ENCODE measurements at regions not wholly inside any gene's neighbourhood (a gene's known extent, or its start where the extent isn't known, plus 50 kb on each side); places are given as distances from the start of the nearest gene placed in this dataset.
"Not testable (repeated sequence)": the region's sequence is repeated elsewhere in the genome, so short reads cannot be mapped to it uniquely, and the experiment has no call there.

DNA sequence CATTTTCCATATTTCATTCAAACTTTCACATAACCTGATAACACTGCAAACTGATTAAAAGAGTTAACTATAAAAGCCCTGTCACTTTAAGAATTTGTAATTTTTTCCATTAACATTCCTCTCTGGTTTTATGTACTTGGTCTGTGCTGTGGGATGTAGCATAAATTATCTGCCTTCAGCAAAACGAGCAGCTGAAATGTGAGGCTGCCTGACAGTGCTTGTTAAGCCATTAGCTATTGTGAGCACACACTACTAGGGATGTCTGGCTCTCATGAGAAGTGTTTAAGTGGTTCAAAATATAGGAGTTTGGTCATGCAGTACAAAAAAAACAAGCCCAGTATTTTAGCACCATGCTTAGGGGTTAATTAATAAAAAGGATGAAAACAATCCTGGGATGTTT is 63.0 kb downstream of the HOXA1 start:
- in situ Hi-C loops (cut with HindIII; ENCODE audit: low pct_ligation_motif_present, low pct_unique_long_range_greater_than_20kb, low sequenced_read_pairs) = no loop called here
- no peak for DNase-seq

GRCh38 chr7:27031289-27032172 is 64.3 kb downstream of the HOXA1 start:
- DNase-seq = peak; percentile 58
- in situ Hi-C loops (cut with HindIII; ENCODE audit: low pct_ligation_motif_present, low pct_unique_long_range_greater_than_20kb, low sequenced_read_pairs) = no loop called here

GRCh38 chr7:27030393-27031050 is 65.3 kb downstream of the HOXA1 start:
- DNase-seq = no peak
- in situ Hi-C loops (cut with HindIII; ENCODE audit: low pct_ligation_motif_present, low pct_unique_long_range_greater_than_20kb, low sequenced_read_pairs) = no loop called here

- DNase-seq = no peak
- in situ Hi-C loops (cut with HindIII; ENCODE audit: low pct_ligation_motif_present, low pct_unique_long_range_greater_than_20kb, low sequenced_read_pairs) = no loop called here
These were observed 70.5 kb downstream of the HOXA1 start for GRCh38 chr7:27025270-27025669.

GRCh38 chr7:27010068-27010467 is 85.7 kb downstream of the HOXA1 start:
- DNase-seq = no peak

DNA sequence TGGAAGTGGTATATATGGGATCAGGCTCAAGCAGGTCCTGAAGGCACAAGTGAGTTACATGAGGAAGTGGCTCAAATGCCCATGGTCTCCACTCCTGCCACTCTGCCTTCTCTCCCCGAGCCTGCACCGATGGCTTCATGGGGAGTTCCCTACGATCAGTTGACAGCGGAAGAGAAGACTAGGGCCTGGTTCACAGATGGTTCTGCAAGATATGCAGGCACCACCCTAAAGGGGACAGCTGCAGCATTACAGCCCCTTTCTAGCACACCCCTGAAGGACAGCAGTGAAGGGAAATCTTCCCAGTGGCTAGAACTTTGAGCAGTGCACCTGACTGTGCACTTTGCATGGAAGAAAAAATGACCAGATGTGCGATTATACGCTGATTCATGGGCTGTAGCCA is 95.3 kb downstream of the HOXA1 start:
- no peak for DNase-seq
- in situ Hi-C loops (cut with HindIII; ENCODE audit: low pct_ligation_motif_present, low pct_unique_long_range_greater_than_20kb, low sequenced_read_pairs) = no loop called here

More at GRCh38 chr7:27010068-27010467, 85.7 kb downstream of the HOXA1 start:
- in situ Hi-C loops (cut with HindIII; ENCODE audit: low pct_ligation_motif_present, low pct_unique_long_range_greater_than_20kb, low sequenced_read_pairs) = no loop called here

DNA sequence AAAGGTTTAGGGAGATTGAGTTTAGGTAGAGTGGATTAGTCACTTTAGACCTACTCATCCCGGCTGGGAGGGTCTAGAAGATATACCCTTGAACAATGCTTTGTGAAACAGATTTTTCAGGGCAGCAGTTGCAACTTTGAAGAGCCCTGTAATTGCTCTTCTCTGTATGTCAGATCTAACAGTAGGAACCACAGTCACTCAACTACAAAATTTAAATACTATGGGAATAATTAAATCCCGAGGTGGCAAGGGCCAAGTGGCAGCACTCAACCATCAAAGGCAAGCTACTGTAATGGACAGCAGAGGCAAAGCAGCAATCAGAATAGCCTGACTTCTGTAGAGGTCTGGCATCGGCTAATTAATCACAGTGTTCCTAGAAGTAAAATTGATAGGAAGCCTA is 97.5 kb downstream of the HOXA1 start:
- DNase-seq; in situ Hi-C loops (cut with HindIII; ENCODE audit: low pct_ligation_motif_present, low pct_unique_long_range_greater_than_20kb, low sequenced_read_pairs): not testable (repeated sequence)

GRCh38 chr7:26995666-26996065 is 100.1 kb downstream of the HOXA1 start:
- in situ Hi-C loops (cut with HindIII; ENCODE audit: low pct_ligation_motif_present, low pct_unique_long_range_greater_than_20kb, low sequenced_read_pairs) = no loop called here
- DNase-seq = no peak

DNA sequence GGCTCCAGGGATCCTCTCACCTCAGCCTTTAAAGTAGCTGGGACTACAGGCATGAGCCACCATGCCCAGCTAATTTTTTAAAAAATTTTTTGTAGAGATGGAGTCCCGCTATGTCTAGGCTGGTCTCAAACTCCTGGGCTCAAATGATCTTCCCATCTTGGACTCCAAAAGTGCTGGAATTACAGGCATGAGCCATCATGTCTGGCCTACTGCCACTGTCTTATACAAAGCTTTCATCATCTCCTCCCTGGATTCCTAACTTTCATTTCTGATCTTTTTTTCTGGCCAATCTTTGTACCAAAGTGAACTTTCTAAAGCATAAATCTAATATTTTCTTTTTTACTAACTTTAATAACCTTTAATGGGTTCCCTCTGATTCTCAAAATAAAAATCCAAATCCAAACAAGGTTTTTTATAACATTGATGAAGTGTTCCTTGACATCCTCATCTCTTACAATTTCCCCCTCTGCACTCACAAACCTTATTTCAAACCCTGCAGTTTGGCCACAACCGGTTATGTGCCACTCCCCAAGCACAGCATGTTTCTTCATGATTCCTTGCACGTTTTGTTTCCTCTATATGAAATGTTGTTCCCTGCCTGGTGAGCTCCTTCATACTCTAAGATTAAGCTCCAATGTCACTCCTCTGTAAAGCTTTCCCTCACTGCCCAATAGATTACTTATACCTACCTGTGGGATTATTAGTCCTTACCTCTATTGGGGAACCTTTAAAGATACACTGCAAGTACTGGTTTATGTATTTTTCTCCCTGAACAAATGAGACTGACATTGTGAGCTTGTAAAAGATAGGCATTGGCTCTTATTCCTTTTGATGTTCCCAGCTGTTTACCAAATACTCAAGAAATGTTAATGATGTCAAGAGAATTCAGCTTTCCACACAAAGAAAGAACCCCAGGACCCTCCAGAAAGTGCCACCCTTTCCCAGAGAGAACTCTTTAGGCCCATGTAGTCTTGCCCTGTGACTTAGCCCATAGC is 101.7 kb downstream of the HOXA1 start:
- in situ Hi-C loops (cut with HindIII; ENCODE audit: low pct_ligation_motif_present, low pct_unique_long_range_greater_than_20kb, low sequenced_read_pairs) = no loop called here
- no peak for DNase-seq

DNA sequence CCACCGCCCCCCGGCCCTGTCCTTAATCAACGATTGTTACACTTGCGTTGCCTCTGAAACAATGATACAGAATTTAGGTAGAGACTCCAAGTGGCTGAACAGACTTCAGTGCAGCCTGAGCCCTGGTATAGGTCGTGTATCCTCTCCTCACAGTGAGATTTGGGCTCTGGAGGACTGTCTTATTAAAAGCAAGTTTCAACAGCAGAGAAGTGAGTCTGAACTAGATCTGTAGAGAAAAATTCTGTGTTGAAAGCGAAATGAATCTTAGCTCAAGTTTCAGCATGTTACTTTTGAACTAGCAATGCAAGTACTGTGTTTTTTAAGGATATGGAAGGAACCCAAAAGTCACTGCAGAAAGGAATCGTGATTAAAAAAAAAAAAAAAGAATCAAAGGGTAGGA is 103.1 kb downstream of the HOXA1 start:
- in situ Hi-C loops (cut with HindIII; ENCODE audit: low pct_ligation_motif_present, low pct_unique_long_range_greater_than_20kb, low sequenced_read_pairs) = no loop called here

DNA sequence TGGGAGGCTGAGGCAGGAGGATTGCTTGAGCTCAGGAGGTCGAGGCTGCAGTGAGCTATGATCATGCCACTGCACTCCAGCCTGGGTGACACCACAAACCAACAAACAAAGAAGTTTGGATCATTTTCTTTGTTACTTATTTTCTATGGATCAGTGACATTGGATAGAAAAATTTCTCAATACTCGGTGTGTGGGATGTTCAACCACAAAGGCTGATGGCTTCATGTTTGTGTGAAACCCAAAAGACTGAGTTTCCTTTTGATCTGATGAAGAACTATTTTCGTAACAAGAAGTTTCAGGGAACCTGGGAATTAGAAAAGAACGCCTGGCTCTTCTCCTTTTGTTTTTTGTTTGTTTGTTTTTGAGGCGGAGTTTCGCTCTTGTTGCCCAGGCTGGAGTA is 104.0 kb downstream of the HOXA1 start:
- DNase-seq = no peak
- in situ Hi-C loops (cut with HindIII; ENCODE audit: low pct_ligation_motif_present, low pct_unique_long_range_greater_than_20kb, low sequenced_read_pairs) = no loop called here

More for the DNA sequence above, 103.1 kb downstream of the HOXA1 start:
- DNase-seq = no peak

- in situ Hi-C loops (cut with HindIII; ENCODE audit: low pct_ligation_motif_present, low pct_unique_long_range_greater_than_20kb, low sequenced_read_pairs) = no loop called here
- DNase-seq = no peak
These were observed 105.7 kb downstream of the HOXA1 start for GRCh38 chr7:26989897-26990670.

DNA sequence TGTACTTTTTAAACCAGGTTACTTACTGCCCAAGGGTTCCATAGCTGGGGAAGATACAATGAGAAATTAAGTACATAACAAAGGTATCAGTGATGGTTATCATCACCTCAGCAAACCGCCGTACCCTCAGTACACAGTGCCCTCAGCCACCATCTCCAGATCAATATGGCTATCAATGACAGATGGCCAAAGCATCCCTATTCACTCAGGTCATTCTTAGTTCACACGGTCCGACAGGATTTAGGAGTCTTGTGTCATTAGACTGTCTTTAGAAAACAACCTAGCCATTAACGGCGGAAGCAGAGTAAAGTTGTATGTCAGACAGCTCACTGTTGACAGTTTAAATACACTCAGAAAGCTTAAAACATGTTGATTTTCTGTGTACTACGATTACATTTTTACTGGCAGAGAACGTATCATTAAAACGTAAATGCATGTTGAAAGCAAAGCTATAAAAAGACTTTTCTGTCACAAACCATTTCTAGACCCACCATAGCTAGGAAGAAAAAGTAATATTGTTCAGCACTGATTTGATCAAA is 106.9 kb downstream of the HOXA1 start:
- no peak for DNase-seq
- in situ Hi-C loops (cut with HindIII; ENCODE audit: low pct_ligation_motif_present, low pct_unique_long_range_greater_than_20kb, low sequenced_read_pairs) = no loop called here

- in situ Hi-C loops (cut with HindIII; ENCODE audit: low pct_ligation_motif_present, low pct_unique_long_range_greater_than_20kb, low sequenced_read_pairs) = no loop called here
- no peak for DNase-seq
These were observed 108.5 kb downstream of the HOXA1 start for GRCh38 chr7:26987338-26987737.

GRCh38 chr7:26978146-26978545 is 113.8 kb upstream of the SKAP2 start:
- in situ Hi-C loops (cut with HindIII; ENCODE audit: low pct_ligation_motif_present, low pct_unique_long_range_greater_than_20kb, low sequenced_read_pairs) = no loop called here
- DNase-seq = no peak

GRCh38 chr7:26976840-26977239 is 112.5 kb upstream of the SKAP2 start:
- in situ Hi-C loops (cut with HindIII; ENCODE audit: low pct_ligation_motif_present, low pct_unique_long_range_greater_than_20kb, low sequenced_read_pairs) = no loop called here
- no peak for DNase-seq

- DNase-seq; in situ Hi-C loops (cut with HindIII; ENCODE audit: low pct_ligation_motif_present, low pct_unique_long_range_greater_than_20kb, low sequenced_read_pairs): not testable (repeated sequence)
These were observed 107.5 kb upstream of the SKAP2 start for GRCh38 chr7:26971924-26972323.

- in situ Hi-C loops (cut with HindIII; ENCODE audit: low pct_ligation_motif_present, low pct_unique_long_range_greater_than_20kb, low sequenced_read_pairs) = no loop called here
- DNase-seq = peak; percentile 77
These were observed 101.3 kb upstream of the SKAP2 start for GRCh38 chr7:26965724-26966123.
